HG02885 (cell line): ENCODE measurements at regions not wholly inside any gene's neighbourhood (a gene's known extent, or its start where the extent isn't known, plus 50 kb on each side); places are given as distances from the start of the nearest gene placed in this dataset.

Source experiments
- ATAC-seq: cut with Tn5 transposase; IDR thresholded peaks from one replicate; pipeline ENCODE4 v1.9.1; 2021; ENCODE audit warnings: mild to moderate bottlenecking; ENCODE audit not compliant: unreplicated experiment, poor library complexity

DNA sequence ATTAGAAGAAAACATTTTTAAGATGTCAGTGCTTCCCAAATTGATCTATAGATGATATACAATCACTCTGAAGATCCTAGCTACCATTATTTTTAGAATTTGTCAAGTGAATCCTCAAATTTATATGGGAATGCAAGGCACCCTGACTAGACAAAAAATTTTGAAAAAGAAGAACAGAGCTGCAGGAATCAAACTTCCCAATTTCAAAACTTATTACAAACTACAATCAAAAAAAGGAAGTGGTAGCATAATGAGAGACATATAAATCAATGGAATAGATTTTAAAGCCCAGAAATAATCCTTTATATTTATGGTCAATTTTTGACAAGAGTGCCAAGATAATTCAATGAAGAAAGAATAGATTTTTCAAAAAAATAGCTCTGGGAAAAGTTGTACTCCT is 198.3 kb upstream of the KCNJ16 start:
- ATAC-seq = no peak

DNA sequence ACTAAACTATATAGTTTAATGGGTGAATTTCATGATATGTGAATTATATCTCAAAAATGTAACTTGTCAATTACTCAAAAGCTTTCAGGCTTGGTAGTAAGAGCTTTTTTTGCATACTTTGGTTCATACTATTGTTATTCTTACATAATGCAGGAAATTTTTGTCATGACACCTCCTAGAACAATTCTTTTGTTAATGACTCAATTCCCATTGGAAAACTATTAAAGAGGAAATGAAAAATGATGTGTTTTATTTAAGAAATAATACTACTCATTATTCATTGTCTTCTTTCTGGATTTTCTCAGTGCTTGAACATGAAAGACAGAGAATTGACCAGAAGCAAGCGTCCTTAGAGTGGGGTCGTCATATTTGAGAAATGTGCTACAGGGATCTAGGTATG is 196.4 kb upstream of the KCNJ16 start:
- no peak for ATAC-seq

- no peak for ATAC-seq
Observed at GRCh38 chr17:69879576-69879975, 195.4 kb upstream of the KCNJ16 start.

DNA sequence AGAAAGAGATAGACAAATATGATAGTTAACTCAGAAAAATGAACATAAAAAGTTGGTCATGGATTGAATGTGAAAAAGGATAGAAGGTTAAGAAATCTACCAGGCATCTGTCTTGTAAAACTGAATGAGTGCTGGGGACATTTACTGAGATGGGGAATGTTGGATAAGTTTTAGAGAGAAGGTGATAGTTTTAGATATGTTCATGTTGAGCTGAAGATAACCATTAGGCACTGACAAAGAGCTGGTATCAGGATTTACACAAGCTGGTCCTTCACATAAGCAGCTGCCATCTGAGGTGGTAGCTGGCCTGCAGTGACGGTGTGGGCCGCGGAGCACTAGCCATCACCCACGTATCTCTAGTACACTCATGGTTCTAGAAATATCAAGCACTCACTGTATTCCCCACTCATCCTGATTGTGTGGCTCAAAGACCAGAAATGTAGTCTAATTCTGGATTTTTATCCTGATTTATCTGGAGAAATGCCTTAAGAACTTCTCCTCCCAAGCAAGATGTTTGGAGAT is 194.4 kb upstream of the KCNJ16 start:
- ATAC-seq = no peak

GRCh38 chr17:69882281-69882680 is 192.7 kb upstream of the KCNJ16 start:
- ATAC-seq = no peak

- ATAC-seq = no peak
Observed at GRCh38 chr17:69883120-69883519, 191.9 kb upstream of the KCNJ16 start.

- ATAC-seq = no peak
Observed at GRCh38 chr17:69884356-69884755, 190.7 kb upstream of the KCNJ16 start.

DNA sequence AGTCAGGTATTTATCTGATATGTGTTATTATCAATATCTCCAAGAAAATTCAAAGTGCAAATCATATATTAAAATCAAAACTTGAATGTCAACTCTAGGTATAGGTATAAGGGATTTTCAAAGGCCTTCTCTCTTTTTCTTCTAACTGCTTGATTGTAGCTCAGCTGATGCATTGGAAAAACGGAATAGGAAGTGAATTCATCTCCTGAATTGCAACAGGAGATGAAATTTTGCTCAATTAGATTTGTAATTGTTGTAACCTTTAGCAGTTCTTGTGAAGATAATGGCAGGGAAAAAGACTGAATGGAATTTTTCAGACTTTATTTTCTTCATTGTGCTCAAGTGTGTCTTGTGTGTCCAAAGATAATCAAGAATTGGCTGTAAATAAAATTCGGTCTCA is 190.2 kb upstream of the KCNJ16 start:
- no peak for ATAC-seq

DNA sequence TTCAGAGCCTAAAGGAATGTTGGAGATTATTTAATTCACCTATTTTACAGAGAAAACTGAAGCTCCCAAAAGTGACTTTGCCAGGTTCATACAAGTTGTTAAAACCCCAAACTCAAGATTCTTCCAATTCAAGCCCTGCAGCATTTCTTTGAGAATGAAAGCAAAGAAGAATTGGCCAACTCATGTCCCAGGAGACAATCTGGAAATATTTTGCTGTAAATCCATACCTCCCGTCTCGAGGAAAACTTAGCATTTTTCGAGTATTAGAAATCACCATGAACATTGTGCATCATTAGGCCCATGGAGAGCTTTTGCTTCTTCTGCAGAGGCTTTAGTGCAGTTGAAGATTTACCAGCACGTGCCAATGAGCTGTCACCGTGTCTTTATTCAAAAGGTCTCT is 176.4 kb upstream of the KCNJ16 start:
- no peak for ATAC-seq

DNA sequence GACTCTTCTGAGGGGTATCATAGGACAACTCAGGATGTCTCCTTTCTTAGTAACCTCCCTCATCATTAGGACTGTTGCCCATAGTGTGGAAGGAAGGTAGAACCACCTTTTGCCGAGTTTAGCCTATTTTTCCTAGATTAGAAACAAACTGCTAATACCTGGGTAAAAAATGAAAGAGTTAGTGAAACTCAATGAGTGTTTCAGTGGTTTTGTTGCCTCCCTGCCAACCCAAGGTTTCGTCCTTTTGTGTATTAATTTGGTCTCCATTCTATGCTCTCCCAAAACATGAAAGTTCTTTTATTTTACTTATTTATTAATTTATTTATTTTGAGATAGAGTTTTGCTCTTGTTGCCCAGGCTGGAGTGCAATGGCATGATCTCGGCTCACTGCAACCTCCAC is 174.9 kb upstream of the KCNJ16 start:
- no peak for ATAC-seq

DNA sequence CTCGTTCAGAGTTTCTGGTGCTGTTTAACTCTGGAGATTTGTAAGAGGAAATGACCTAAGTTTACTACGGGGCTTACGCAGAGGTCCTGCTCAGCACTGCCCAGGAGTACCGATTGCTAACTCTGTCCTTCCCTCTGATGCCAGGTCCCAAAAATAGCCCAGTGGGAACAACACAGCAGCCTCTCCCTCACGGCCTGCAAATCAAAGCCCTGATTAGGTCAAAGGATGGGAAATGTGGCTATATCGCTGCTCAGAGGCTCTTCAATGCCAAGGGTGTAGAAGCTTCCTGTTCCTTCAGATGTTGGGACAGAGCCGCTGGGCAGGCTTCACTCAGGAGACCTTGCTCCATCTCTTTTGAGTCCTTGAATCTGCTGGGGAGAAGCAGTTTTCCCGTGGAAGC is 174.2 kb upstream of the KCNJ16 start:
- ATAC-seq = no peak

- no peak for ATAC-seq
Observed at GRCh38 chr17:69906306-69906705, 168.7 kb upstream of the KCNJ16 start.

- ATAC-seq = no peak
Observed at GRCh38 chr17:69907132-69907847, 167.7 kb upstream of the KCNJ16 start.

DNA sequence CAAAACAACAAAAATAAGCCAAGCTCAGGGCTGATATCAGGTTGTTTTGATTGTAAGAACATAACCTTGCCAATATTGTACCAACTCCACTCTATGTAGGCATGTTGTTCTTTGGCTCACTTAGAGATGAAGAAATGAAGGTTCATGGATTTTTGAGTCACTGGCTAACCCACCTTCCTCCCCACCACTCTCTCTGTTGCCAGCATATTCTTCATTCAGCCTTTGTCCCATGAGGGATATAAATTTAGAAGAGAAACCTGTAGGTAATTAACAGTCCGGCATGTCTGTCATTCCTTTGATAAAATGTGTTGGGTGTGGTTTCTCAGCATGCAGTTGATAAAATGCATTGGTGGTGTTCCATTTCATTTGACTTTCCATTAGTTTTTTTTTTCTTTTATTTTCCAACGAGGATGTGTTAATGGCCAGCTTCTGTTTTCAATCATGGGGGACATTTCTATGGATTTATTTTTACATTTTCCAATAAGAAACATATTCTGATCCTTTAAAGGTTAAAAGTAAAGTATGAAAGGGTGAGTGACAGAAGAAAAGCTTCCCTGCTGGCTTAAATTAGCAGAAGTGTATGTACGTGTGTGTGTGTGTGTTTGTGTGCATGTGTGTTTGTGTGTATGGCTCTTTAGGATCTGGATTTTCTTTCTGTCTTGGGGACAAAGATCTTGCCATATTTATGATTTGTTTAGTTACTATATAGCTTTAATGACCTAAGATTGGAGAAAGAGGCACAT is 166.2 kb upstream of the KCNJ16 start:
- ATAC-seq = no peak

- ATAC-seq = no peak
Observed at GRCh38 chr17:69909389-69909788, 165.6 kb upstream of the KCNJ16 start.

DNA sequence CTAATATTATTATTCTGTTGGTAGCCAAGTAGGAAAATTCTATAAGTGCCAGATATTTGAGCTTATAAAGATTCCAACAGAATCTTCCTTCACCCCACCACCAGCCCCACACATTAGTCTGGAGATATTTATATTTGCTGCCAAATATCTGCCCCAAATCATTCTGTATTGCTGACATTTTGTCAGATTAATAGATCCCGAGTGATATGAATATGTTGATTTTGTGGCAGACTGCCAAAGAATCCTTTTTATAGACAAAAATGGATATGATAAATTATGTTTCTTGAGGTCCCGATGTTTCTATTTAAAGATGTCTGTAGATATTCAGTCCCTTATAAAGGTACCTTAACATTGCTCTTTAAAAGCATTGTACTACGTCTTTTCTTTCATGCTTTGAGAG is 162.2 kb upstream of the KCNJ16 start:
- no peak for ATAC-seq

DNA sequence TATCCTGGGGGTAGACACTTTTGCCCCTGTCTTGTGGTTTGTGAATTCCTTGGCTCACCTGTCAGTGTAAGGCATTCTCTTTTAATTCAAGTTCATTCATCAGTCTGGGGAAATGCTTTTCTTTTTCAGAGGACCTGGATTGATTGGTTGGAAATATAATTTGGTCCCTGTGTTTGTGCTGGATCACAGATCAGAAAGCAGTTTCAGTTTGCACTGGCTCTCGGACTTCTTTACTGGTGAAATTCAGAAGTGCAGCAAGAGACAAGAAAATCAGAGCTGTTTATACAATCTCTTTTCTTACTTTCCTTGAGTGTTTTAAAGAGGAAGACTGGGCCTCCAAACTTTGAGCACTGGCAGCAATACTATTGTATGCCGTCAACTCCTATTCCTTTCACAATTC is 161.8 kb upstream of the KCNJ16 start:
- ATAC-seq = no peak

- no peak for ATAC-seq
Observed at GRCh38 chr17:69913616-69914015, 161.4 kb upstream of the KCNJ16 start.

- no peak for ATAC-seq
Observed at GRCh38 chr17:69914520-69914919, 160.5 kb upstream of the KCNJ16 start.

GRCh38 chr17:69916761-69917160 is 158.3 kb upstream of the KCNJ16 start:
- no peak for ATAC-seq

- ATAC-seq = no peak
Observed at GRCh38 chr17:69918164-69918563, 156.9 kb upstream of the KCNJ16 start.

GRCh38 chr17:69919789-69920188 is 155.2 kb upstream of the KCNJ16 start:
- ATAC-seq = no peak
